CD4-positive, alpha-beta T cell (primary cell): ENCODE measurements at regions not wholly inside any gene's neighbourhood (a gene's known extent, or its start where the extent isn't known, plus 50 kb on each side); places are given as distances from the start of the nearest gene placed in this dataset.

Experiments
- ATAC-seq: fragments of 200-7000 bp; cut with Tn5 transposase; one replicate; pipeline ENCODE4 v1.10.0; 2022; ENCODE audit warnings: mild to moderate bottlenecking; ENCODE audit not compliant: poor library complexity
- CTCF ChIA-PET: fragments of 350-600 bp; sonication (Branson Sonifier 250); formaldehyde crosslinking; loops from one replicate; lab custom pipeline; 2021; ENCODE audit warnings: antibody characterized with exemption, inconsistent platforms; lab: Charles Lee
- POLR2A ChIA-PET: fragments of 350-600 bp; sonication (Branson Sonifier 250); formaldehyde crosslinking; loops from one replicate; lab custom pipeline; 2021; ENCODE audit warnings: antibody characterized with exemption, inconsistent platforms; lab: Charles Lee
- DNase-seq, 14 experiments: peaks; one replicate each; pipeline ENCODE4 v3.0.0-alpha.2; 2013 to 2020; ENCODE audit warnings: mixed read lengths in 2 of 14
- H3K27ac ChIP-seq, 2 donors: one replicate each; pipeline versions ENCODE4 v1.5.1 to v1.7.0; 2013; ENCODE audit warnings: low read length in 2 of 2, low read depth in 1 of 2, mild to moderate bottlenecking in 1 of 2
- H3K27me3 ChIP-seq, 2 experiments: 1 replicate in 1 of 2; 2 replicates in 1 of 2; pipeline versions ENCODE4 v1.6.1 to v1.7.0; 2013; ENCODE audit warnings: low read length in 2 of 2, control low read depth in 1 of 2, mild to moderate bottlenecking in 1 of 2, moderate library complexity in 1 of 2; ENCODE audit not compliant: insufficient read depth in 2 of 2, control insufficient read depth in 1 of 2
- H3K36me3 ChIP-seq: one replicate; pipeline ENCODE4 v1.6.1; 2013; ENCODE audit warnings: low read length, control low read depth; ENCODE audit not compliant: insufficient read depth
- H3K4me1 ChIP-seq: one replicate; pipeline ENCODE4 v1.6.1; 2013; ENCODE audit warnings: low read length, control low read depth; ENCODE audit not compliant: insufficient read depth
- H3K4me3 ChIP-seq: one replicate; pipeline ENCODE4 v1.5.1; 2013; ENCODE audit warnings: mild to moderate bottlenecking, low read length, moderate library complexity
- H3K9me3 ChIP-seq, 2 experiments: 1 replicate in 1 of 2; 2 replicates in 1 of 2; pipeline versions ENCODE4 v1.6.1 to v1.7.0; 2013; ENCODE audit warnings: low read length in 2 of 2, mild to moderate bottlenecking in 2 of 2, control low read depth in 1 of 2, moderate library complexity in 1 of 2; ENCODE audit not compliant: control insufficient read depth in 1 of 2, insufficient read depth in 1 of 2
- H3K27ac Mint-ChIP-seq: one replicate; pipeline ENCODE4 v1.8.0; 2020; ENCODE audit warnings: mixed read lengths
- H3K27me3 Mint-ChIP-seq: one replicate; pipeline ENCODE4 v1.8.0; 2021; ENCODE audit warnings: mixed read lengths
- H3K36me3 Mint-ChIP-seq: one replicate; pipeline ENCODE4 v1.8.0; 2021; ENCODE audit warnings: low read depth, mixed read lengths
- H3K4me1 Mint-ChIP-seq: one replicate; pipeline ENCODE4 v1.8.0; 2021; ENCODE audit warnings: low read depth, mixed read lengths
- H3K4me3 Mint-ChIP-seq: one replicate; pipeline ENCODE4 v1.8.0; 2020; ENCODE audit warnings: mild to moderate bottlenecking, mixed read lengths
- H3K9me3 Mint-ChIP-seq: one replicate; pipeline ENCODE4 v1.8.0; 2020; ENCODE audit warnings: mixed read lengths
- intact Hi-C, 2 experiments: fragments of 100-400 bp; cut with DNase I in 1 of 2; cut with micrococcal nuclease in 1 of 2; formaldehyde crosslinking; loops; one replicate each; pipeline versions ENCODE4 v1.15.1 to v1.9.0; 2023 to 2025; cut with DNase I, micrococcal nuclease
- TF ChIP-seq, protein P1 (sequence below): fragments of 200-600 bp; IDR thresholded peaks from one replicate; pipeline ENCODE4 v1.8.0; 2022; ENCODE audit warnings: antibody characterized with exemption, mild to moderate bottlenecking

DNA sequence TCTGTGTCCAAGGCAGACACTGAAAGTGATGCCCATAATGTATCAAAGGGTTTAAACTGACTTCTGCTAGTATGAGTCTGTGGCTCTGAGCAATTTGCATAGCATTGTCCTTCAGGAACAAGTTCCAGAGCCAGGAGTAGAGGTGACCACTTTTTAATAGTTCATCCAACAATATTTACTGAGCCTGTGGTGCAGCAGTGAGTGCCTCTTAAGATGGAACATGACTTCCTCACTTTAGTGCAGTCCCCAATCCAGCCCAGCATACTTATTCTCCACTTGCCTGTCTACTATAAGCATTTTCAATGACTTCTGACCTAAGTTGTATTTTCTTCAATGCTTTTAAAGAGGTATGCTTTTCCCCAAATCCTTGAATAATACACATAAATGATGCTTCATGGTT is 611.3 kb downstream of the MED13L start:
- H3K4me3 ChIP-seq = no peak overlapping the region
- H3K27ac ChIP-seq = no peak overlapping the region
- intact Hi-C loops = no loop called here
- no peak for DNase-seq
- TF ChIP-seq, protein P1, sequence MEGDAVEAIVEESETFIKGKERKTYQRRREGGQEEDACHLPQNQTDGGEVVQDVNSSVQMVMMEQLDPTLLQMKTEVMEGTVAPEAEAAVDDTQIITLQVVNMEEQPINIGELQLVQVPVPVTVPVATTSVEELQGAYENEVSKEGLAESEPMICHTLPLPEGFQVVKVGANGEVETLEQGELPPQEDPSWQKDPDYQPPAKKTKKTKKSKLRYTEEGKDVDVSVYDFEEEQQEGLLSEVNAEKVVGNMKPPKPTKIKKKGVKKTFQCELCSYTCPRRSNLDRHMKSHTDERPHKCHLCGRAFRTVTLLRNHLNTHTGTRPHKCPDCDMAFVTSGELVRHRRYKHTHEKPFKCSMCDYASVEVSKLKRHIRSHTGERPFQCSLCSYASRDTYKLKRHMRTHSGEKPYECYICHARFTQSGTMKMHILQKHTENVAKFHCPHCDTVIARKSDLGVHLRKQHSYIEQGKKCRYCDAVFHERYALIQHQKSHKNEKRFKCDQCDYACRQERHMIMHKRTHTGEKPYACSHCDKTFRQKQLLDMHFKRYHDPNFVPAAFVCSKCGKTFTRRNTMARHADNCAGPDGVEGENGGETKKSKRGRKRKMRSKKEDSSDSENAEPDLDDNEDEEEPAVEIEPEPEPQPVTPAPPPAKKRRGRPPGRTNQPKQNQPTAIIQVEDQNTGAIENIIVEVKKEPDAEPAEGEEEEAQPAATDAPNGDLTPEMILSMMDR = no peak
- no peak overlapping the region for H3K4me3 Mint-ChIP-seq
- no peaks in the 10 kb centered on the region for H3K4me1 ChIP-seq
- no peaks in the 10 kb centered on the region for H3K27me3 ChIP-seq
- no peaks in the 10 kb centered on the region for H3K36me3 Mint-ChIP-seq
- H3K27me3 Mint-ChIP-seq = peaks cover 9% of the 10 kb centered on the region
- H3K9me3 Mint-ChIP-seq = no peaks in the 10 kb centered on the region
- POLR2A ChIA-PET = no interaction called here
- no peak for ATAC-seq
- no peak overlapping the region for H3K27ac Mint-ChIP-seq
- no peaks in the 10 kb centered on the region for H3K4me1 Mint-ChIP-seq
- H3K36me3 ChIP-seq = no peaks in the 10 kb centered on the region
- CTCF ChIA-PET = no interaction called here
- no peaks in the 10 kb centered on the region for H3K9me3 ChIP-seq

DNA sequence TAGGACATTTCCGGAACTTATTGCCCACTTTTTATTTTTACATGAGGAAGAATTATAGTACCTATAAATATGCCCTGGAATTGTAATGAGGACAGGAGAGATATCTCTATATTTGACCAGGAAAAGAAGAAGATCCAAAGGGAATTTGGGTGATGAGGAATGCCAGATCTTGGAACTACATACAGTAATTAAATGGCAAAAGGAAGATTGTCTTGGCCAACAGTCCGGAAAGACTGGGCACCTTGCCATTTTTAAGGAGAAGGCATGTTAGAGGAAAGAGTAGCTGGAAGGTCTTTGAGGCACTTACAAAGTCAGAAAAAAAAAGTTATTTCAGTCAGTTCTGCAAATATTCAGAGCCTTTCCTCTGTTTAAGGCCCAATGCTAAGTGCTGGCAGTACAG is 616.4 kb downstream of the MED13L start:
- CTCF ChIA-PET = no interaction called here
- intact Hi-C loops = no loop called here
- ATAC-seq (no peak), DNase-seq (no peak)
- Histone ChIP-seq H3K36me3 (no peaks in the 10 kb centered on the region), H3K4me3 (no peak overlapping the region), H3K27ac (no peak overlapping the region), H3K27me3 (no peaks in the 10 kb centered on the region), H3K9me3 (peaks cover 0 to 3% of the 10 kb centered on the region in 2 experiments), H3K4me1 (no peaks in the 10 kb centered on the region)
- Mint-ChIP-seq H3K4me3 (no peak overlapping the region), H3K27ac (no peak overlapping the region), H3K27me3 (peaks cover 29% of the 10 kb centered on the region), H3K4me1 (no peaks in the 10 kb centered on the region), H3K36me3 (no peaks in the 10 kb centered on the region), H3K9me3 (peaks cover 3% of the 10 kb centered on the region)
- POLR2A ChIA-PET = no interaction called here
- TF ChIP-seq, protein P1 = no peak

DNA sequence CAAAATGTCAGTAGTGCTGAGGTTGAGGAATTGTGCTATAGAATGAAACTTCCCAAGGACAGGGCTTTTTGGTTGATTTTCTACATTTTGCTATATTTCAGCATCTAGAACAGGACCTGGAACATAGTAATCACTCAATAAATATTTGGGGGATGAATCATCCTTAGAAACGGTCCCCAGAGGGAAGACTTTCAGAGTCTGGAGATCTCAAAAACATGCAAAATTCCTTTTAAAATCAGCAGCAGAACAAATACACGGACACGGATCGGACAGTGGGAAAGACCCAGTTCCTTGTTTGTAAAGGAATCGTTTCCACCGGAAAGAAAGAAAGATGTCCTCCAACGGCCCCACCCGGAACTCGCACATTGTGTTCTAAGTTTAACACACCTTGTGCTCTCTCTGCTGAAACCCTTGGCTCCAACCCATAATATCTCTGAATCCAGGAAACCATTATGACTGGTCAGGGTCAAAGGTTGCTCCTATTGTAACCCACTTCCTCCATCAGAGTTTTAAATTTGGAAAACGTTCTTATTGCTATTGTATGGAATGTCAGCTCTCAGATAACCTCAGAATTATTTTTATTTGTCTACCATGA is 617.2 kb downstream of the MED13L start:
- H3K27ac ChIP-seq = no peak overlapping the region
- Mint-ChIP-seq H3K36me3 (no peaks in the 10 kb centered on the region), H3K4me3 (no peak overlapping the region), H3K9me3 (peaks cover 3% of the 10 kb centered on the region), H3K27ac (no peak overlapping the region), H3K27me3 (peaks cover 32% of the 10 kb centered on the region), H3K4me1 (no peaks in the 10 kb centered on the region)
- POLR2A ChIA-PET = no interaction called here
- CTCF ChIA-PET = no interaction called here
- DNase-seq (no peak), ATAC-seq (no peak)
- no peaks in the 10 kb centered on the region for H3K36me3 ChIP-seq
- no peak overlapping the region for H3K4me3 ChIP-seq
- TF ChIP-seq, protein P1 = no peak
- intact Hi-C loops = no loop called here
- no peaks in the 10 kb centered on the region for H3K4me1 ChIP-seq
- no peaks in the 10 kb centered on the region for H3K27me3 ChIP-seq
- H3K9me3 ChIP-seq = peaks cover 0 to 3% of the 10 kb centered on the region in 2 experiments
